Hepatocyte (in vitro differentiated cells): ENCODE measurements at regions not wholly inside any gene's neighbourhood (a gene's known extent, or its start where the extent isn't known, plus 50 kb on each side); places are given as distances from the start of the nearest gene placed in this dataset.
A peak's percentile ranks its signal among the peaks of the same experiment; 100 is the strongest.

Source experiments
- DNase-seq: peaks from one replicate; pipeline ENCODE4 v3.0.0-alpha.2; 2016; ENCODE audit warnings: low spot score
- H2AFZ ChIP-seq: fragments of 200-600 bp; sonication (generic); 2 replicates; pipeline ENCODE4 v1.6.0; 2016; ENCODE audit warnings: antibody characterized with exemption, mild to moderate bottlenecking
- H3K27ac ChIP-seq: fragments of 200-600 bp; sonication (generic); 2 replicates; pipeline ENCODE4 v1.5.1; 2016; ENCODE audit warnings: mild to moderate bottlenecking
- H3K27me3 ChIP-seq: fragments of 200-600 bp; sonication (generic); 2 replicates; pipeline ENCODE4 v1.6.1; 2016
- H3K36me3 ChIP-seq: fragments of 200-600 bp; sonication (generic); replicated peaks from 2 replicates; pipeline ENCODE4 v1.5.1; 2016; ENCODE audit warnings: low read depth; ENCODE audit not compliant: insufficient read depth
- H3K4me1 ChIP-seq: fragments of 200-600 bp; sonication (generic); 2 replicates; pipeline ENCODE4 v1.5.1; 2016; ENCODE audit warnings: mild to moderate bottlenecking, moderate library complexity; ENCODE audit not compliant: insufficient read depth
- H3K4me2 ChIP-seq: fragments of 200-600 bp; sonication (generic); 2 replicates; pipeline ENCODE4 v1.6.0; 2016
- H3K4me3 ChIP-seq: fragments of 200-600 bp; sonication (generic); 2 replicates; pipeline ENCODE4 v1.5.1; 2016; ENCODE audit warnings: mild to moderate bottlenecking
- H3K79me2 ChIP-seq: fragments of 200-600 bp; sonication (generic); 2 replicates; pipeline ENCODE4 v1.6.0; 2017; ENCODE audit warnings: mild to moderate bottlenecking
- H3K9me2 ChIP-seq: fragments of 200-600 bp; sonication (generic); replicated peaks from 2 replicates; pipeline ENCODE4 v1.6.0; 2017; ENCODE audit warnings: mild to moderate bottlenecking; ENCODE audit not compliant: insufficient read depth
- H3K9me3 ChIP-seq: fragments of 200-600 bp; sonication (generic); 2 replicates; pipeline ENCODE4 v1.5.1; 2016; ENCODE audit warnings: low read depth, mild to moderate bottlenecking
- H4K20me1 ChIP-seq: fragments of 200-600 bp; sonication (generic); 2 replicates; pipeline ENCODE4 v1.6.0; 2016; ENCODE audit warnings: mild to moderate bottlenecking; ENCODE audit not compliant: insufficient read depth, poor library complexity, severe bottlenecking
- EZH2 ChIP-seq: fragments of 200-600 bp; sonication (generic); IDR thresholded peaks from 2 replicates; pipeline ENCODE4 v1.6.1; 2016; ENCODE audit warnings: antibody characterized with exemption, mild to moderate bottlenecking, borderline replicate concordance
- EZH2phosphoT487 ChIP-seq: fragments of 200-600 bp; sonication (generic); IDR thresholded peaks from one replicate; pipeline ENCODE4 v1.6.1; 2018; ENCODE audit warnings: antibody characterized with exemption, mild to moderate bottlenecking, low read depth, moderate library complexity; ENCODE audit not compliant: unreplicated experiment, severe bottlenecking
- WGBS: methylation state at CpG from one replicate; pipeline ENCODE4 v1.1.6; 2016; ENCODE audit warnings: low lambda C conversion rate; ENCODE audit errors: missing lambda C conversion rate; 5-methylcytosine and 5-hydroxymethylcytosine counted together
- TF ChIP-seq, protein P1 (sequence below): fragments of 200-600 bp; sonication (generic); IDR thresholded peaks from 2 replicates; pipeline ENCODE4 v1.5.1; 2016; ENCODE audit warnings: antibody characterized with exemption, mild to moderate bottlenecking; ENCODE audit not compliant: poor library complexity

DNA sequence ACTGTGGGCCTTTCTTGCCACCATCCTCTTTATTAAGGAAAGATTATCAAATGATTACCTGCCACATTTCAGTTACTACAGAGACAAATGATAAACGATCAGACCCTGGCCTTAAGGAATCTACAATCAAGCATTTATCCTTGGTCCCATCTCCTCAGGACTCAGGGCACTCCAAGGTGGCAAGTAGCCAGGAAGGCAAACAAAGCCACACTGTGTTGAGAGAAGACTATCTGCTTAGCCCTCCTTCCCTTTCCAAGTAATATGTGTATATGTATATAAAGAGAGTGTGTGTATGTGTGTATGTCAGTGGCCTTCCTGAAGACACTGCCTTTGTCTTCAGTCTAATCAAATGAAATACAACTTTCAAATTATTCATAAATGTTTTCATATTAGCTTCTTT is 490.1 kb upstream of the ATP11B start:
- 65% methylated on average over 1 of the region's 1 CpG for WGBS
- no peak for TF ChIP-seq EZH2phosphoT487
- no peak for TF ChIP-seq EZH2
- TF ChIP-seq, protein P1, sequence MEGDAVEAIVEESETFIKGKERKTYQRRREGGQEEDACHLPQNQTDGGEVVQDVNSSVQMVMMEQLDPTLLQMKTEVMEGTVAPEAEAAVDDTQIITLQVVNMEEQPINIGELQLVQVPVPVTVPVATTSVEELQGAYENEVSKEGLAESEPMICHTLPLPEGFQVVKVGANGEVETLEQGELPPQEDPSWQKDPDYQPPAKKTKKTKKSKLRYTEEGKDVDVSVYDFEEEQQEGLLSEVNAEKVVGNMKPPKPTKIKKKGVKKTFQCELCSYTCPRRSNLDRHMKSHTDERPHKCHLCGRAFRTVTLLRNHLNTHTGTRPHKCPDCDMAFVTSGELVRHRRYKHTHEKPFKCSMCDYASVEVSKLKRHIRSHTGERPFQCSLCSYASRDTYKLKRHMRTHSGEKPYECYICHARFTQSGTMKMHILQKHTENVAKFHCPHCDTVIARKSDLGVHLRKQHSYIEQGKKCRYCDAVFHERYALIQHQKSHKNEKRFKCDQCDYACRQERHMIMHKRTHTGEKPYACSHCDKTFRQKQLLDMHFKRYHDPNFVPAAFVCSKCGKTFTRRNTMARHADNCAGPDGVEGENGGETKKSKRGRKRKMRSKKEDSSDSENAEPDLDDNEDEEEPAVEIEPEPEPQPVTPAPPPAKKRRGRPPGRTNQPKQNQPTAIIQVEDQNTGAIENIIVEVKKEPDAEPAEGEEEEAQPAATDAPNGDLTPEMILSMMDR, result no peak
- Histone ChIP-seq H3K36me3 (no peaks in the 10 kb centered on the region), H3K27me3 (no peaks in the 10 kb centered on the region), H3K4me1 (no peaks in the 10 kb centered on the region), H2AFZ (no peak overlapping the region), H3K9me3 (no peaks in the 10 kb centered on the region), H3K4me2 (no peak overlapping the region), H3K79me2 (no peaks in the 10 kb centered on the region), H3K4me3 (no peak overlapping the region), H3K9me2 (no peaks in the 10 kb centered on the region), H4K20me1 (no peaks in the 10 kb centered on the region), H3K27ac (no peak overlapping the region)
- no peak for DNase-seq

GRCh38 chr3:182305881-182306665 is 487.2 kb upstream of the ATP11B start:
- no peak overlapping the region for H2AFZ ChIP-seq
- WGBS, result 82% methylated on average over 6 of the region's 6 CpGs
- no peaks in the 10 kb centered on the region for H3K9me3 ChIP-seq
- H3K36me3 ChIP-seq, result no peaks in the 10 kb centered on the region
- H3K4me2 ChIP-seq, result no peak overlapping the region
- H3K27ac ChIP-seq, result no peak overlapping the region
- H3K9me2 ChIP-seq, result no peaks in the 10 kb centered on the region
- H3K79me2 ChIP-seq, result no peaks in the 10 kb centered on the region
- TF ChIP-seq, protein P1, result no peak
- no peak for TF ChIP-seq EZH2
- no peak for TF ChIP-seq EZH2phosphoT487
- no peaks in the 10 kb centered on the region for H4K20me1 ChIP-seq
- no peaks in the 10 kb centered on the region for H3K27me3 ChIP-seq
- DNase-seq, result no peak
- H3K4me1 ChIP-seq, result no peaks in the 10 kb centered on the region
- H3K4me3 ChIP-seq, result no peak overlapping the region

- DNase-seq, result no peak
- H3K27me3 ChIP-seq, result no peaks in the 10 kb centered on the region
- H3K9me2 ChIP-seq, result no peaks in the 10 kb centered on the region
- H3K4me3 ChIP-seq, result no peak overlapping the region
- no peak overlapping the region for H3K27ac ChIP-seq
- no peaks in the 10 kb centered on the region for H3K79me2 ChIP-seq
- H3K36me3 ChIP-seq, result no peaks in the 10 kb centered on the region
- H3K4me2 ChIP-seq, result no peak overlapping the region
- WGBS, result 73% methylated on average over 1 of the region's 1 CpG
- no peak for TF ChIP-seq EZH2
- H2AFZ ChIP-seq, result no peak overlapping the region
- no peaks in the 10 kb centered on the region for H3K4me1 ChIP-seq
- no peaks in the 10 kb centered on the region for H4K20me1 ChIP-seq
- H3K9me3 ChIP-seq, result no peaks in the 10 kb centered on the region
Measured at GRCh38 chr3:182308328-182308727, 485.0 kb upstream of the ATP11B start.

- Histone ChIP-seq H3K79me2 (no peaks in the 10 kb centered on the region), H3K27ac (peak overlapping the region; percentile 17), H3K4me3 (no peak overlapping the region), H3K27me3 (no peaks in the 10 kb centered on the region), H3K4me2 (no peak overlapping the region), H3K36me3 (no peaks in the 10 kb centered on the region), H3K9me3 (no peaks in the 10 kb centered on the region), H3K9me2 (no peaks in the 10 kb centered on the region), H2AFZ (no peak overlapping the region), H3K4me1 (no peaks in the 10 kb centered on the region), H4K20me1 (no peaks in the 10 kb centered on the region)
- WGBS, result 31% methylated on average over 2 of the region's 2 CpGs
- TF ChIP-seq, protein P1, result no peak
- TF ChIP-seq EZH2phosphoT487 (no peak), EZH2 (no peak)
- DNase-seq, result peak; percentile 40
Measured at GRCh38 chr3:182309120-182309519, 484.2 kb upstream of the ATP11B start.
